ENCODE measurements at regions not wholly inside any gene's neighbourhood (a gene's known extent, or its start where the extent isn't known, plus 50 kb on each side); places are given as distances from the start of the nearest gene placed in this dataset.

GRCh38 chr14:25908277-25909044, 689.4 kb downstream of the NOVA1 start:
- Mint-ChIP-seq H3K9me3 (ENCODE audit: unreplicated experiment) (no peaks in the 10 kb centered on the region), H3K4me1 (ENCODE audit: unreplicated experiment) (no peaks in the 10 kb centered on the region), H3K36me3 (ENCODE audit: low read depth, unreplicated experiment) (no peaks in the 10 kb centered on the region), H3K27me3 (ENCODE audit: unreplicated experiment) (no peaks in the 10 kb centered on the region), H3K27ac (ENCODE audit: unreplicated experiment) (no peak overlapping the region), H3K4me3 (ENCODE audit: unreplicated experiment) (no peak overlapping the region)
- no peak for TF ChIP-seq CTCF (IDR thresholded peaks at IDR 0.05; ENCODE audit: unreplicated experiment)
- DNase-seq (ENCODE audit: low spot score): no peak

- H3K36me3 Mint-ChIP-seq (ENCODE audit: low read depth, unreplicated experiment): no peaks in the 10 kb centered on the region
- H3K4me1 Mint-ChIP-seq (ENCODE audit: unreplicated experiment): no peaks in the 10 kb centered on the region
- no peaks in the 10 kb centered on the region for H3K27me3 Mint-ChIP-seq (ENCODE audit: unreplicated experiment)
- no peak for DNase-seq (ENCODE audit: low spot score)
- no peak for TF ChIP-seq CTCF (IDR thresholded peaks at IDR 0.05; ENCODE audit: unreplicated experiment)
- no peak overlapping the region for H3K27ac Mint-ChIP-seq (ENCODE audit: unreplicated experiment)
- no peak overlapping the region for H3K4me3 Mint-ChIP-seq (ENCODE audit: unreplicated experiment)
- H3K9me3 Mint-ChIP-seq (ENCODE audit: unreplicated experiment): no peaks in the 10 kb centered on the region
These were observed 693.4 kb downstream of the NOVA1 start for GRCh38 chr14:25904446-25904845.

GRCh38 chr14:25899197-25899596, 698.6 kb downstream of the NOVA1 start:
- DNase-seq (ENCODE audit: low spot score): no peak
- no peaks in the 10 kb centered on the region for H3K36me3 Mint-ChIP-seq (ENCODE audit: low read depth, unreplicated experiment)

GRCh38 chr14:25896777-25897176, 701.1 kb downstream of the NOVA1 start:
- no peak overlapping the region for H3K27ac Mint-ChIP-seq (ENCODE audit: unreplicated experiment)
- H3K27me3 Mint-ChIP-seq (ENCODE audit: unreplicated experiment): peaks cover 2% of the 10 kb centered on the region
- H3K4me3 Mint-ChIP-seq (ENCODE audit: unreplicated experiment): no peak overlapping the region
- DNase-seq (ENCODE audit: low spot score): no peak
- no peaks in the 10 kb centered on the region for H3K4me1 Mint-ChIP-seq (ENCODE audit: unreplicated experiment)
- H3K9me3 Mint-ChIP-seq (ENCODE audit: unreplicated experiment): no peaks in the 10 kb centered on the region
- no peak for TF ChIP-seq CTCF (IDR thresholded peaks at IDR 0.05; ENCODE audit: unreplicated experiment)
- no peaks in the 10 kb centered on the region for H3K36me3 Mint-ChIP-seq (ENCODE audit: low read depth, unreplicated experiment)

More at GRCh38 chr14:25899197-25899596, 698.6 kb downstream of the NOVA1 start:
- H3K4me1 Mint-ChIP-seq (ENCODE audit: unreplicated experiment): no peaks in the 10 kb centered on the region
- H3K9me3 Mint-ChIP-seq (ENCODE audit: unreplicated experiment): no peaks in the 10 kb centered on the region
- no peak for TF ChIP-seq CTCF (IDR thresholded peaks at IDR 0.05; ENCODE audit: unreplicated experiment)
- H3K4me3 Mint-ChIP-seq (ENCODE audit: unreplicated experiment): no peak overlapping the region
- no peak overlapping the region for H3K27ac Mint-ChIP-seq (ENCODE audit: unreplicated experiment)
- peaks cover 2% of the 10 kb centered on the region for H3K27me3 Mint-ChIP-seq (ENCODE audit: unreplicated experiment)

- H3K27me3 Mint-ChIP-seq (ENCODE audit: unreplicated experiment): peaks cover 2% of the 10 kb centered on the region
- no peaks in the 10 kb centered on the region for H3K36me3 Mint-ChIP-seq (ENCODE audit: low read depth, unreplicated experiment)
- no peak overlapping the region for H3K4me3 Mint-ChIP-seq (ENCODE audit: unreplicated experiment)
- no peak for TF ChIP-seq CTCF (IDR thresholded peaks at IDR 0.05; ENCODE audit: unreplicated experiment)
- H3K4me1 Mint-ChIP-seq (ENCODE audit: unreplicated experiment): no peaks in the 10 kb centered on the region
- no peaks in the 10 kb centered on the region for H3K9me3 Mint-ChIP-seq (ENCODE audit: unreplicated experiment)
- no peak for DNase-seq (ENCODE audit: low spot score)
- no peak overlapping the region for H3K27ac Mint-ChIP-seq (ENCODE audit: unreplicated experiment)
These were observed 702.1 kb downstream of the NOVA1 start for GRCh38 chr14:25895740-25896139.

Data from endothelial cell (in vitro differentiated cells).